ENCODE measurements at regions not wholly inside any gene's neighbourhood (a gene's known extent, or its start where the extent isn't known, plus 50 kb on each side); places are given as distances from the start of the nearest gene placed in this dataset.

GRCh38 chr7:41900532-41900931 is 197.6 kb upstream of the INHBA start:
- no peak for TF ChIP-seq CTCF (IDR thresholded peaks at IDR 0.05)
- TF ChIP-seq POLR2A (IDR thresholded peaks at IDR 0.05), result no peak
